NCI-H774 (cell line): ENCODE measurements at regions not wholly inside any gene's neighbourhood (a gene's known extent, or its start where the extent isn't known, plus 50 kb on each side); places are given as distances from the start of the nearest gene placed in this dataset.

Experiments
- DNase-seq: peaks from one replicate; lab custom pipeline; 2025; lab: John Stamatoyannopoulos, UW

- DNase-seq, result no peak
Measured at GRCh38 chr1:29527314-29528004, 291.1 kb downstream of the PTPRU start.

DNA sequence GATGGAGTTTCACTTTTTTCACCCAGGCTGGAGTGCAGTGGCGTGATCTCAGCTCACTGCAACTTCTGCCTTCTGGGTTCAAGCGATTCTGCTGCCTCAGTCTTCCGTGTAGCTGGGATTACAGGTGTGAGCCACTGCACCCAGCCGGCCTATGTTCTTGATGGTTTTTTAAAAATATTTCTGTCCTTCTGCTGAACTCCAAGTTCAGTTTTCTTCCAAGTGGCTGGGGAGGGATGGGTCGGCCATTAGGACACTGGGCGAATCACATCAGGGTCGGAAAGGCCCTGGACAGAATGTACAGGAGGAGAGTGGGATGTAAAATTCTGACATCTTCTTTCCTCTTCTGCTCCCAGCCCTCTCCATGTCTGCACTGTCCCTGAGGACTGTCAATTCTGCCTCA lies 289.6 kb downstream of the PTPRU start:
- DNase-seq, result no peak

- no peak for DNase-seq
Measured at GRCh38 chr1:29524285-29525065, 288.2 kb downstream of the PTPRU start.

GRCh38 chr1:29523576-29523975 lies 287.3 kb downstream of the PTPRU start:
- no peak for DNase-seq

GRCh38 chr1:29523136-29523535 lies 286.8 kb downstream of the PTPRU start:
- DNase-seq, result no peak

DNA sequence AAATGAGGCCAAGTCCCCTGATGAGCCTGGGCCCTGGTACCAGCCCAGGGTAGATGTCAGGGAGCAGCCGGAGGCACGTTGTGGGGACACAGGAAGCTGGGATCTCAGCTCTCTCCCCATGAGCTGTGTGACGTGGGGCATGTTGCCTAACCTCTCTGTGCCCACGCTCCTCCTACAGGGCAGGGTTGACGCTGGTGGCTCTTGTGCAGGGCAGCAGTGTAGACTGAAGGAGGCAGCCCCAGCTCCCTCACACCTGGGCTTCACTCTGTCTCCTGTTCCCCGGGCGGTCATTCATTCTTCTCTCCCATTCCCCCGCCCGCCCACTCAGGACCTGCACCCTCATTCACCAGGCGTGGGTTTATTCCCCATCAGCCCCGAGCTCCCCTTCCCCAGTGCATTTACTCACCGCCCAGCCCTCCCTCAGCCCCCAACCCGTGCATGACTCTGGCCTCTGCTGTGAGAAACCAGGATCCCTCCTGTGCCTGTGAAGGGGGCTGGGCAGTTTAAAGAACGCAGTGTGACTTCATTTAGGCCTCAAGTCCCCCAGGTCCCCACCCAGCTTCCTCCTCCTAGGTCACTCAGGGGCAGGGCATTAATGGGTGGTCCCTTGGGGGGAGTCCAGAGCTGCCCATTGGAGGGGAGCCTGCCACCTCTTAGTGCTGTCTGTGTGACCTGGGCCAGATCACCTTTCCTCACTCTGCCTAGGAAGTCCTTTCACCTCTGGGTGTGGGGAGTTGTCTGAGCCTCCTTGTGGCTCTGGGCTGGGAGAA lies 285.7 kb downstream of the PTPRU start:
- DNase-seq, result no peak

DNA sequence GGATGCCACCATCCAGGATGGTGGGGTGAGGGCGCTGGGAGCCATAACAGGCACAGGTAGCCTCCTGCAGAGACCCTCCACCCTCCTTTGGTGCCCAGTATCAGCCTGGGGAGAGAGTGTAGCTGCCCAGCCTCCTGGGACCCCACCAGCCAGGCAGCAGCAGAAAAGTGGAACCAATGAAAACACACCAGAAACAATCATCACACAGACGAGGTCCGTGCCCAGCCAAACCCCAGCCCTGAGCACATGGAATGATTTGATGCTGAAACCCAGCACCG lies 285.1 kb downstream of the PTPRU start:
- no peak for DNase-seq

DNA sequence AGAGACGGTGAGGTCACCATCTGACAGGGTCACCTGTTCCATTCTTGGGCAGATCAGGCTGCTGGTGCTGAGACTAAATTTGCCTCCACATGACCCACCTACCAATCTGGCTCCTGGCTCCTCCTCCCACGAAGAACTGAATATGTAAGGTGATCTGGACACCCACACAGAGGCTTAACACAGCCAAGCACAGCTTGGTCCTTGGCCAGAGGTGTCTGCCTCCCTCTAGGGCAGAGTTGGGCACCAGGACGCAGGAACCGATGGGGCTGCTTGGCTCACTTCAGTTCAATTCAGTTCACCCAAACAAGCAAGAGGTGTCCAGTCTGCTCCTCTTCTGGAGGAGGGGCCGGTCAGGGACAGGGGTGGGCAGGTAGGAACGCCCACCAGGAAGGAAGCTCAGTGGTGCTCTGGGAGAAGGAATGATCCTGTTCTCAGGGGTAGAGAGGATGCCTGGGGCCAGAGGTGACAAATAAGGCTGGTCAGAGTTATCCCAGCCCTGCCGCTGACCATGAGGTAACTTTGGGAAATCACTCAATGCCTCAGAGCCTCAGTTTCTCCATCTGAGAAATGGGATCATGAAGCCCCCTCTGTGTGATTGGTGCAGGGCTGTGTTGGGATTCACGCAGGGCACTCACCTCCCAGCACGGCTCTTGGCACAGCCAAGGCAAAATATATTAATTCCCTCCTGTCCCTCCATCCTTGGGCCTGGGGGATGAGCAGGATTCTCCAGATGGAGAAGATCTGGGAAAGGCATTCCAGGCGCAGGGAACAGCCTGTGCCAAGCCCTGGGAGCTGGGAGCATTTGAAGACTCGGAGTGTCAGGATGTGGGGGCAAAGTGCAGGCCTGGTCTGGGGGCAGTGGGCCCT lies 284.5 kb downstream of the PTPRU start:
- DNase-seq, result no peak

- DNase-seq, result no peak
Measured at GRCh38 chr1:29519788-29520110, 283.4 kb downstream of the PTPRU start.

DNA sequence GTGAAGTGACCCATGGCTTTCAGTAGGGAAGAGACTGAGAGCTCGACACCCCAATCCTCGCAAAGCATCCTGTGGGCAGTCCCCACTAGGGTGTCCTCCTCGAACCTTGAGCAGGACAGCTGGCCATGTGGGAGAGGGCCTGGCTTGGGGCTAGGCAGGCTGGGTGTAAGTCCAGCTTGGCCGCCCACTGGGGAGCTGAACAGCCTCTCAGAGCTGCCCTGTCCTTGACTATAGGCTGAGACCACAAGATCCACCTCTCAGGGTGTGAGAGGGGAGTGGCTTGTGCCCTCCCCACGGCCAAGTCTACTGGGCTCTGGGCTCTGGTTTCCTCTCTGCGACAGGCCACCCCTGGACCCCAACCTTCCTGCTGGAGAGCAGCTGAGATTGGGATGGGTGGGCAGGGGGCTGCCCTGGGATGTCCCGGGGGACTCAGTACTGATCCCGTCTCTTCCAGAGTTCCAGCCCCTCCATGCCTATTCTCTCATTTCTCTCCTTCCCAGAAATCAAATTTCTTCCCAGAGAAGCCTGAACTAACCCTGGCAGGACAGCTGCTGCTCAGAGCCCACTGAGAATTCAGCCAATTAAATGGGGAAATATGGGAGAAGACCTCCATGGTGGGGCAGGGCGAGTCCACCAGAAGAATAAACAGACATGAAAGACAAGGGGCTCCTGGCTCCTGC lies 282.9 kb downstream of the PTPRU start:
- no peak for DNase-seq

- no peak for DNase-seq
Measured at GRCh38 chr1:29518183-29518835, 282.0 kb downstream of the PTPRU start.

- no peak for DNase-seq
Measured at GRCh38 chr1:29517251-29518086, 281.1 kb downstream of the PTPRU start.

GRCh38 chr1:29516063-29516820 lies 279.9 kb downstream of the PTPRU start:
- DNase-seq, result no peak

GRCh38 chr1:29515170-29515955 lies 279.0 kb downstream of the PTPRU start:
- DNase-seq, result no peak

- no peak for DNase-seq
Measured at GRCh38 chr1:29514361-29515169, 278.2 kb downstream of the PTPRU start.

DNA sequence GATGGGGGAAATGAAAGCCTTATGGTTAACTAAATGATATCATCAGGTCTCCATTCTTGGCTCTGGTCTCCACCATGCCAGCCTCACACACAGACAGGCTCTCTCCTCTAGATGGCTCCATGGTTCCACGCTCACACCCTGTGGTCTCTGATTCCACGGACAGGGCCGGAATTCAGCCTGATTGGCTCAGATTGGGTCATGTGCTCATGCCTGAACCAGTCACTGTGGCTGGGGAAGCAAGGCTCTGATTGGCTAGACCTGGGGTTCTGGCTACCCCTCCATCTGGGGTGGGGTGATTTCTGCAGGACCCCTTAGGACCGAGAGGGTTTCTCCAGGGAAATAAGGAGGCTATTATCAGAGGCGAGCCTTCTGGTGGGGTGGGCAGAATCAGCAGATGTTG lies 277.0 kb downstream of the PTPRU start:
- DNase-seq, result no peak

DNA sequence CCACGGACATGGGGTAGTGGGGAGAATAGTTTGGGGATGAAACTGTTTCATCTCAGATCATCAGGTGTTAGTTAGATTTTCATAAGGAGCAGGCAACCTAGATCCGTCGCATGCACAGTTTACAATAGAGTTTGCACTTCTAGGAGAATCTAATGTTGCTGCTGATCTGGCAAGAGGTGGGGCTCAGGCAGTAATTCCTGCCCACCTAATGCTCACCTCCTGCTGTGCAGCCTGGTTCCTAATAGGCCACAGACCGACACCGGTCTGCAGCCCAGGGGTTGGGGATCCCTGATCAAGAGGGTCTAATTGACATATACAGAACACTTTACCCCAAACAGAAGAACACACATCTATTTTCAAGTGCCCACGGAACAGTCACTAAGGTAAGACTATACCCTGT lies 275.1 kb downstream of the PTPRU start:
- DNase-seq, result no peak
